A673 (cell line): ENCODE measurements at regions not wholly inside any gene's neighbourhood (a gene's known extent, or its start where the extent isn't known, plus 50 kb on each side); places are given as distances from the start of the nearest gene placed in this dataset.

Source experiments
- CTCF ChIP-seq: fragments of 300-800, 200-600 bp; sonication (generic); conservative IDR thresholded peaks from 2 replicates; pipeline ENCODE4 v1.5.1; 2017; ENCODE audit warnings: low read depth, mild to moderate bottlenecking, antibody characterized with exemption, low read length, moderate library complexity, mixed read lengths
- EZH2 ChIP-seq: fragments of 200-600 bp; sonication (generic); IDR thresholded peaks from 2 replicates; pipeline ENCODE4 v1.6.1; 2017; ENCODE audit warnings: borderline replicate concordance, low read depth, mild to moderate bottlenecking, mixed read lengths, antibody characterized with exemption, low read length; ENCODE audit not compliant: poor library complexity, severe bottlenecking

GRCh38 chr9:81182431-81182830, 506.9 kb downstream of the TLE1 start:
- no peak for TF ChIP-seq CTCF
- no peak for TF ChIP-seq EZH2
